GM13977 (cell line): ENCODE measurements at regions not wholly inside any gene's neighbourhood (a gene's known extent, or its start where the extent isn't known, plus 50 kb on each side); places are given as distances from the start of the nearest gene placed in this dataset.

Experiments used
- DNase-seq: peaks from one replicate; pipeline ENCODE4 v3.0.0; 2012; ENCODE audit warnings: low spot score
- in situ Hi-C: fragments of 300-500 bp; cut with MboI; formaldehyde crosslinking; loops from one replicate; pipeline ENCODE4 v1.12.0; 2022; ENCODE audit warnings: low sequenced_read_pairs, low pct_unique_long_range_greater_than_20kb, mixed read lengths, inconsistent platforms; ENCODE audit not compliant: unreplicated experiment
- TF ChIP-seq, protein P1 (sequence below): IDR thresholded peaks from 2 replicates; pipeline ENCODE4 v1.5.1; 2012; ENCODE audit warnings: mild to moderate bottlenecking, control low read depth; ENCODE audit not compliant: insufficient read depth; ENCODE audit errors: extremely low read depth, missing control alignments

DNA sequence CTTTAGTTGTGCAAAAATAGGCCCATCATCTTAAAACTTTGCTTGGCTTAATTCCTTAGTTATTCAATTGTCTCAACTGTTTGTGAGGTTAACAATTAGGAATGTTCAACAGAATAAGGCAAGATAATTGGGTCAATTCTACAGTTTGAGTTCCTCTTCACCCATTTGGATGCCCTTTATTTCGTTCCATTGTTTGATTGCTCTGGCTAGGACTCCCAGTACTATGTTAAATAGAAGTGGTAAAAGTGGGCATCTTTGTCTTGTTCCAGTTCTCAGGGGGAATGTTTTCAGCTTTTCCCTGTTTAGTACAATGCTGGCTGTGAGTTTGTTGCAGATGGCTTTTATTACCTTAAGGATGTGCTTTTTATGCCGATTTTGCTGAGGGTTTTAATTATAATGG is 761.5 kb upstream of the GRIA3 start:
- TF ChIP-seq, protein P1, sequence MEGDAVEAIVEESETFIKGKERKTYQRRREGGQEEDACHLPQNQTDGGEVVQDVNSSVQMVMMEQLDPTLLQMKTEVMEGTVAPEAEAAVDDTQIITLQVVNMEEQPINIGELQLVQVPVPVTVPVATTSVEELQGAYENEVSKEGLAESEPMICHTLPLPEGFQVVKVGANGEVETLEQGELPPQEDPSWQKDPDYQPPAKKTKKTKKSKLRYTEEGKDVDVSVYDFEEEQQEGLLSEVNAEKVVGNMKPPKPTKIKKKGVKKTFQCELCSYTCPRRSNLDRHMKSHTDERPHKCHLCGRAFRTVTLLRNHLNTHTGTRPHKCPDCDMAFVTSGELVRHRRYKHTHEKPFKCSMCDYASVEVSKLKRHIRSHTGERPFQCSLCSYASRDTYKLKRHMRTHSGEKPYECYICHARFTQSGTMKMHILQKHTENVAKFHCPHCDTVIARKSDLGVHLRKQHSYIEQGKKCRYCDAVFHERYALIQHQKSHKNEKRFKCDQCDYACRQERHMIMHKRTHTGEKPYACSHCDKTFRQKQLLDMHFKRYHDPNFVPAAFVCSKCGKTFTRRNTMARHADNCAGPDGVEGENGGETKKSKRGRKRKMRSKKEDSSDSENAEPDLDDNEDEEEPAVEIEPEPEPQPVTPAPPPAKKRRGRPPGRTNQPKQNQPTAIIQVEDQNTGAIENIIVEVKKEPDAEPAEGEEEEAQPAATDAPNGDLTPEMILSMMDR = no peak
- no peak for DNase-seq
- in situ Hi-C loops = no loop called here

DNA sequence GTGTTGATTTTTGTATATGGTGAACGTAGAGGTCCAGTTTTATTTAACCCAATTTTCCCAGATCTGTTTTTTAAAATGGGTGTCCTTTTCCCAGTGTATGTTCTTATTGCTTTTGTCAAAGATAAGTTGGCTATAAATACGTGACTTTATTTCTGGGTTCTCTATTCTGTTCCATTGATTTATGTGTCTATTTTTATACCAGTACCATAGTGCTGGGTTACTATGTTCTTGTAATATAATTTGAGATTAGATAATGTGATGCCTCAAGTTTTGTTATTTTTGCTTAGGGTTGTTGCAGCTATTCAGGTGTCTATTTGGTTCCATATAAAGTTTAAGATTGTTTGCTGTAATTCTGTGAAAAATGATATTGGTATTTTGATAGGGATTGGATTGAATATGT is 749.1 kb upstream of the GRIA3 start:
- in situ Hi-C loops = no loop called here
- no peak for DNase-seq
- TF ChIP-seq, protein P1 = no peak

DNA sequence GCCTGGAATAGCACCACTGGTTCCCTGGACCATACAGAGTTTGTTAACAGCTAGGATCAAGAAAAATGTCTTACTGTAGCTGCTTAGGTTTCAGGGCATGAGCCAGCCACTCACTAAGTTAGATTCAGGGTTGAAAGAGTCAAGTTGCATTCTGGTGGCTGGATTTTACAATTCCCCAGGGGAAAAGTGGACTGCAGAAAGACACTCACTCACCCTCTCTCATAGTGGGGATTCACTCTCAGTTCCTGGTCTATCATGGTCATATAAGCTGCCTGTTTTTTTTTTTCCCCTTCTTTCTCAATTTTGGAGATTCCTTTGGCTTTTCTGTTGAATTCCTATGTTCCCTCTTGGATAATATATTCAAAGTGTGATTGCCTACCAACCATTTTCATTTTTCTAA is 744.2 kb upstream of the GRIA3 start:
- TF ChIP-seq, protein P1 = no peak
- no peak for DNase-seq
- in situ Hi-C loops = no loop called here

DNA sequence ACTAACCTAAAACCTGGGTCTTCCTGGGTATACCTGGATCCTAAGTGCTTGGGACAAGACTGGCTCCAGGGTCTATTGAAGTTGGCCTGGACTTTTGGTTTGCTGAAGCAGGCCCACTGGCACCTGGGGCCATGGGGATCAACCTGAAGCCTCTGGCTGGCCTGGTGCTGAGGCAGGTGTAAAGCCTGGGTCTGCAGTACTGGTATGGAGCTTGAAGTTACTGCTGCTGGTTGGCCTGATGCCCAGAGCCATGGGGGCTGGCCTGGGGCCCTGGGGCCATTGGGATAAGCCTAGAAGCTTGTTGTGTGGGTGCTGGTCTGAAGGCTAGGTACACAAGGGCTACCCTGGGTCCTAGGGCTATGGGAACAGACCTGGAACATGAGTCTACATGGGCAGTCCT is 743.2 kb upstream of the GRIA3 start:
- in situ Hi-C loops = no loop called here
- TF ChIP-seq, protein P1 = no peak
- no peak for DNase-seq

DNA sequence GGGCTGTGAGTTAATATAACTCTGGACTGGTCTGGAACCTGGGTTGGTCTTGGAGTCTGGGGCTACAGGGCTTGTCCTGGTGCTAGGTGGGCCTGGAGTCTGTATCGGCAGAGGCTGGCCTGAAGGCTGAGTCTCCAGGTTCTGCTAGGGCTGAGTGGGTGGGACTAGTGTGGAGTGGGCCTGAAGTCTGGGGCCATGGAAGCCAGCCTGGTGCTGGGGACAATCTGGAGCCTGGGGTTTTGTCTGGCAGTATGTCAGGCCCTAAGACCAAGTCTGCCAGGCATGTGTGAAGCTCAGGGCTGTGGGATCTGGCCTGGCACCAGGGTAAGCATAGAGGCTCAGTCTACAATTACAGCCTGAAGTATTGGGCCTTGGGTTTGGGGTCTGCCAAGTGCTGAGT is 742.6 kb upstream of the GRIA3 start:
- in situ Hi-C loops = no loop called here

DNA sequence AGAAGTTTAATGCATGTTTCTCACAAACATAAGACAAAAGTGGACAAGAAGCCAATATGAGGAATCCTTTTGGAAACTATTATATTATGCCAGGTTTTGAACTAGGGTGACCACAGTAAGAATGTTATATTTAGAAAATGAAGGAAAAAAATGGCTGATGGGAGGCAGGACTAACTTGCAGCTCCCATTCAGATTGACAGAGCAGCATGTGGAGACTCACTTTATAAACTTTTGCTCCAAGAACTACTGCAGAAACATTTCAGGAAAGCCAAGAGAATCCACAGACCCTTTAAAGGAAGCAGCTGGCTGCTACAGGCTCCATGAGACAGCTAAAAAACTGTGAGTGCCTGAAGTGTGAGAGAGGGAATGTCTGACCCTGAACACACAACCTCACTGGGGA is 738.6 kb upstream of the GRIA3 start:
- TF ChIP-seq, protein P1 = no peak
- in situ Hi-C loops = no loop called here
- DNase-seq = no peak

More for the DNA sequence above, 742.6 kb upstream of the GRIA3 start:
- TF ChIP-seq, protein P1 = no peak
- DNase-seq = no peak

DNA sequence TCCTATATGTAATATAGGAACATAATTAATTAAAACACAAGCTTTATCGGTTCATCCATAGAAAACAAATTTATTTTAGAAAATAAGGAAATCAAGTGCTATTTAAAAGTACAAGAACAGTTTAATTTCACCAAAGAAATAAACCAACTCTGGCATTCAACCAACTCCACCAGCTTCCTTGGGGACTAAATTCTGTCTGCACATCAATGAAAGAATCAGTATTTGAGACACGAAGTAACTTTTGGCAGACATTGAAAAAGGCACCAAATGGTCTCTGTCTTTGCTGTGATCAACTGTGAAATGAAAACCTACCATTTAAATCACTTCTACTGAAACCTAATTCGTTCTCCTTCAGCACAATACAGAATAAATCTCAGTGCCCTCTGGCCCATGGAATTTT is 719.7 kb upstream of the GRIA3 start:
- in situ Hi-C loops = no loop called here
- TF ChIP-seq, protein P1 = no peak
- no peak for DNase-seq
